Smooth muscle cell (in vitro differentiated cells): ENCODE measurements at regions not wholly inside any gene's neighbourhood (a gene's known extent, or its start where the extent isn't known, plus 50 kb on each side); places are given as distances from the start of the nearest gene placed in this dataset.

Experiments used
- DNase-seq: peaks from one replicate; lab custom pipeline; 2025; ENCODE audit not compliant: unreplicated experiment; lab: John Stamatoyannopoulos, UW
- H2AFZ ChIP-seq: fragments of 200-600 bp; sonication (generic); 2 replicates; pipeline ENCODE4 v1.6.0; 2016; ENCODE audit warnings: antibody characterized with exemption, low read depth, mild to moderate bottlenecking
- H3F3A ChIP-seq: fragments of 200-600 bp; sonication (generic); 2 replicates; pipeline ENCODE4 v1.6.0; 2017; ENCODE audit warnings: antibody characterized with exemption, low read depth
- H3K27ac ChIP-seq: fragments of 200-600 bp; sonication (generic); 2 replicates; pipeline ENCODE4 v1.5.1; 2016; ENCODE audit warnings: low read depth, mild to moderate bottlenecking
- H3K27me3 ChIP-seq: fragments of 200-600 bp; sonication (generic); 2 replicates; pipeline ENCODE4 v1.6.1; 2016; ENCODE audit warnings: low read depth, mild to moderate bottlenecking
- H3K36me3 ChIP-seq: fragments of 200-600 bp; sonication (generic); 2 replicates; pipeline ENCODE4 v1.5.1; 2016; ENCODE audit warnings: low read depth
- H3K4me1 ChIP-seq: fragments of 200-600 bp; sonication (generic); 2 replicates; pipeline ENCODE4 v1.5.1; 2016; ENCODE audit warnings: low read depth
- H3K4me2 ChIP-seq: fragments of 200-600 bp; sonication (generic); 2 replicates; pipeline ENCODE4 v1.6.0; 2016; ENCODE audit warnings: mild to moderate bottlenecking
- H3K4me3 ChIP-seq: fragments of 200-600 bp; sonication (generic); 2 replicates; pipeline ENCODE4 v1.5.1; 2016; ENCODE audit warnings: mild to moderate bottlenecking
- H3K79me2 ChIP-seq: fragments of 200-600 bp; sonication (generic); 2 replicates; pipeline ENCODE4 v1.6.0; 2016; ENCODE audit warnings: low read depth, mild to moderate bottlenecking
- H3K9ac ChIP-seq: fragments of 200-600 bp; sonication (generic); 2 replicates; pipeline ENCODE4 v1.6.0; 2016; ENCODE audit warnings: low read depth
- H3K9me3 ChIP-seq: fragments of 200-600 bp; sonication (generic); replicated peaks from 2 replicates; pipeline ENCODE4 v1.5.1; 2016; ENCODE audit warnings: low read depth
- H4K20me1 ChIP-seq: fragments of 200-600 bp; sonication (generic); 2 replicates; pipeline ENCODE4 v1.6.0; 2016; ENCODE audit warnings: low read depth
- CTCF ChIP-seq: fragments of 200-600 bp; sonication (generic); IDR thresholded peaks from 2 replicates; pipeline ENCODE4 v1.5.1; 2017; ENCODE audit warnings: borderline replicate concordance, mild to moderate bottlenecking, antibody characterized with exemption; ENCODE audit not compliant: insufficient read depth, poor library complexity, severe bottlenecking
- WGBS: methylation state at CpG from one replicate; pipeline ENCODE4 v1.1.7; 2016; ENCODE audit warnings: low lambda C conversion rate; 5-methylcytosine and 5-hydroxymethylcytosine counted together

GRCh38 chr21:35579520-35580293 is 480.6 kb downstream of the SETD4 start:
- H3K9ac ChIP-seq: no peak overlapping the region
- H2AFZ ChIP-seq: no peak overlapping the region
- H3K27ac ChIP-seq: no peak overlapping the region
- H3K4me2 ChIP-seq: no peak overlapping the region
- no peaks in the 10 kb centered on the region for H3K4me1 ChIP-seq
- 91% methylated on average over 2 of the region's 2 CpGs for WGBS
- H3K27me3 ChIP-seq: no peaks in the 10 kb centered on the region
- no peak overlapping the region for H3K4me3 ChIP-seq
- H3K9me3 ChIP-seq: no peaks in the 10 kb centered on the region
- H3K79me2 ChIP-seq: no peaks in the 10 kb centered on the region
- no peaks in the 10 kb centered on the region for H4K20me1 ChIP-seq
- no peak for TF ChIP-seq CTCF
- no peaks in the 10 kb centered on the region for H3F3A ChIP-seq
- no peak for DNase-seq
- H3K36me3 ChIP-seq: no peaks in the 10 kb centered on the region

- no peaks in the 10 kb centered on the region for H3K9me3 ChIP-seq
- H3K4me1 ChIP-seq: no peaks in the 10 kb centered on the region
- H3K79me2 ChIP-seq: no peaks in the 10 kb centered on the region
- H3K27me3 ChIP-seq: no peaks in the 10 kb centered on the region
- no peaks in the 10 kb centered on the region for H4K20me1 ChIP-seq
- no peak overlapping the region for H3K27ac ChIP-seq
- no peaks in the 10 kb centered on the region for H3K36me3 ChIP-seq
- H3K4me3 ChIP-seq: no peak overlapping the region
- 92% methylated on average over 12 of the region's 12 CpGs for WGBS
- DNase-seq: no peak
- no peaks in the 10 kb centered on the region for H3F3A ChIP-seq
- no peak overlapping the region for H3K4me2 ChIP-seq
- no peak overlapping the region for H3K9ac ChIP-seq
- no peak for TF ChIP-seq CTCF
- no peak overlapping the region for H2AFZ ChIP-seq
Observed at GRCh38 chr21:35578831-35579471, 481.4 kb downstream of the SETD4 start.

GRCh38 chr21:35578347-35578782 is 482.0 kb downstream of the SETD4 start:
- Histone ChIP-seq H3K4me1 (peaks cover 3% of the 10 kb centered on the region), H3K27ac (no peak overlapping the region), H3K9ac (no peak overlapping the region), H4K20me1 (no peaks in the 10 kb centered on the region), H3K36me3 (no peaks in the 10 kb centered on the region), H3F3A (peaks cover 3% of the 10 kb centered on the region), H3K9me3 (no peaks in the 10 kb centered on the region), H2AFZ (no peak overlapping the region), H3K27me3 (no peaks in the 10 kb centered on the region), H3K79me2 (no peaks in the 10 kb centered on the region), H3K4me3 (no peak overlapping the region), H3K4me2 (no peak overlapping the region)
- WGBS: 66% methylated on average over 6 of the region's 6 CpGs
- no peak for TF ChIP-seq CTCF
- no peak for DNase-seq
